CD14-positive monocyte (primary cell): ENCODE measurements at regions not wholly inside any gene's neighbourhood (a gene's known extent, or its start where the extent isn't known, plus 50 kb on each side); places are given as distances from the start of the nearest gene placed in this dataset.

Experiments used
- DNase-seq, 3 donors: peaks; one replicate each; pipeline ENCODE4 v3.0.0-alpha.2; 2011 to 2022
- H2AFZ ChIP-seq: 2 replicates; pipeline ENCODE4 v1.6.0; 2012; ENCODE audit warnings: mild to moderate bottlenecking, low read depth, low read length, inconsistent platforms; ENCODE audit not compliant: insufficient read depth, poor library complexity, severe bottlenecking
- H3K27ac ChIP-seq, 2 donors: 1 replicate in 1 of 2; 2 replicates in 1 of 2; pipeline ENCODE4 v1.5.1; 2012 to 2013; ENCODE audit warnings: low read length in 2 of 2, control low read depth in 1 of 2, inconsistent platforms in 1 of 2, low read depth in 1 of 2, mild to moderate bottlenecking in 1 of 2
- H3K27me3 ChIP-seq, 2 donors: one replicate each; pipeline versions ENCODE4 v1.6.0 to v1.6.1; 2011 to 2013; ENCODE audit warnings: low read length in 2 of 2; ENCODE audit not compliant: control insufficient read depth in 2 of 2, insufficient read depth in 2 of 2
- H3K36me3 ChIP-seq, 2 donors: replicated peaks in 1 of 2; 1 replicate in 1 of 2; 2 replicates in 1 of 2; pipeline versions ENCODE4 v1.5.1 to v1.6.1; 2012 to 2013; ENCODE audit warnings: low read length in 2 of 2, control low read depth in 1 of 2, inconsistent platforms in 1 of 2, mild to moderate bottlenecking in 1 of 2; ENCODE audit not compliant: insufficient read depth in 2 of 2, control insufficient read depth in 1 of 2
- H3K4me1 ChIP-seq, 2 donors: 1 replicate in 1 of 2; 2 replicates in 1 of 2; pipeline versions ENCODE4 v1.5.1 to v1.6.1; 2012 to 2013; ENCODE audit warnings: low read length in 2 of 2, control low read depth in 1 of 2, inconsistent platforms in 1 of 2, mild to moderate bottlenecking in 1 of 2, moderate library complexity in 1 of 2; ENCODE audit not compliant: insufficient read depth in 2 of 2, control insufficient read depth in 1 of 2
- H3K4me2 ChIP-seq: replicated peaks from 2 replicates; pipeline ENCODE3; 2012; ENCODE audit warnings: low read length, moderate library complexity, mild to moderate bottlenecking; ENCODE audit not compliant: poor library complexity, severe bottlenecking; ENCODE audit errors: extremely low read depth
- H3K4me3 ChIP-seq, 3 experiments: fragments of 200-600 bp in 1 of 3; sonication (generic) in 1 of 3; replicated peaks in 1 of 3; 1 replicate in 2 of 3; 2 replicates in 1 of 3; pipeline ENCODE4 v1.5.1; 2011 to 2013; ENCODE audit warnings: low read length in 3 of 3, mild to moderate bottlenecking in 3 of 3, control low read depth in 2 of 3, low read depth in 2 of 3, inconsistent platforms in 1 of 3, moderate library complexity in 1 of 3
- H3K79me2 ChIP-seq: 2 replicates; pipeline ENCODE4 v1.6.0; 2012; ENCODE audit warnings: mild to moderate bottlenecking, control low read depth, inconsistent platforms, low read length, moderate library complexity; ENCODE audit not compliant: insufficient read depth
- H3K9ac ChIP-seq: 2 replicates; pipeline ENCODE4 v1.6.0; 2017; ENCODE audit warnings: low read length, mild to moderate bottlenecking; ENCODE audit not compliant: insufficient read depth, poor library complexity, severe bottlenecking
- H3K9me3 ChIP-seq, 2 donors: replicated peaks in 1 of 2; 1 replicate in 1 of 2; 2 replicates in 1 of 2; pipeline versions ENCODE4 v1.5.1 to v1.6.1; 2012 to 2013; ENCODE audit warnings: low read length in 2 of 2, control low read depth in 1 of 2; ENCODE audit not compliant: control insufficient read depth in 1 of 2, insufficient read depth in 1 of 2
- H4K20me1 ChIP-seq: 2 replicates; pipeline ENCODE4 v1.6.0; 2012; ENCODE audit warnings: mild to moderate bottlenecking, low read length, control low read depth, moderate library complexity; ENCODE audit not compliant: insufficient read depth
- H3K27ac Mint-ChIP-seq, 7 donors: one replicate each; pipeline ENCODE4 v1.8.0; 2020; ENCODE audit warnings: mild to moderate bottlenecking in 7 of 7, mixed read lengths in 7 of 7, moderate library complexity in 6 of 7, inconsistent platforms in 2 of 7
- H3K27me3 Mint-ChIP-seq, 3 donors: one replicate each; pipeline ENCODE4 v1.8.0; 2021 to 2022; ENCODE audit warnings: low read depth in 3 of 3, mild to moderate bottlenecking in 3 of 3, mixed read lengths in 3 of 3, moderate library complexity in 3 of 3, inconsistent platforms in 1 of 3
- H3K36me3 Mint-ChIP-seq, 2 donors: one replicate each; pipeline ENCODE4 v1.8.0; 2020; ENCODE audit warnings: mixed read lengths in 2 of 2, inconsistent platforms in 1 of 2, mild to moderate bottlenecking in 1 of 2
- H3K4me1 Mint-ChIP-seq: one replicate; pipeline ENCODE4 v1.8.0; 2020; ENCODE audit warnings: mild to moderate bottlenecking, mixed read lengths
- H3K4me3 Mint-ChIP-seq, 2 donors: one replicate each; pipeline ENCODE4 v1.8.0; 2020; ENCODE audit warnings: mild to moderate bottlenecking in 2 of 2, mixed read lengths in 2 of 2, moderate library complexity in 1 of 2
- H3K9me3 Mint-ChIP-seq, 7 donors: one replicate each; pipeline ENCODE4 v1.8.0; 2020 to 2022; ENCODE audit warnings: mixed read lengths in 7 of 7, mild to moderate bottlenecking in 6 of 7, moderate library complexity in 6 of 7, inconsistent platforms in 2 of 7
- CTCF ChIP-seq: fragments of 200-600 bp; IDR thresholded peaks from one replicate; pipeline ENCODE4 v1.8.0; 2022; ENCODE audit warnings: antibody characterized with exemption, mild to moderate bottlenecking
- WGBS: methylation state at CpG from one replicate; pipeline ENCODE4 v1.1.5; 2013; ENCODE audit warnings: missing lambda C conversion rate; ENCODE audit not compliant: insufficient coverage; 5-methylcytosine and 5-hydroxymethylcytosine counted together
- intact Hi-C, 2 donors: fragments of 100-400 bp; cut with micrococcal nuclease; formaldehyde crosslinking; loops; one replicate each; pipeline versions ENCODE4 v1.15.0 to v1.15.1; 2023

GRCh38 chr5:4208537-4208936, 612.9 kb downstream of the IRX1 start:
- H3K36me3 Mint-ChIP-seq, result no peaks in the 10 kb centered on the region

GRCh38 chr5:4208996-4209395, 613.4 kb downstream of the IRX1 start:
- H2AFZ ChIP-seq, result no peak overlapping the region
- Mint-ChIP-seq H3K4me1 (no peaks in the 10 kb centered on the region), H3K27ac (peak overlapping the region in 1 of 7 donors; percentile 33), H3K36me3 (no peaks in the 10 kb centered on the region), H3K9me3 (peaks cover 6 to 21% (median 10%) of the 10 kb centered on the region in 7 donors), H3K4me3 (no peak overlapping the region), H3K27me3 (peaks cover 0 to 5% (median 2%) of the 10 kb centered on the region in 3 donors)
- no peaks in the 10 kb centered on the region for H3K79me2 ChIP-seq
- H3K4me1 ChIP-seq, result no peaks in the 10 kb centered on the region
- H3K36me3 ChIP-seq, result no peaks in the 10 kb centered on the region
- H3K27me3 ChIP-seq, result no peaks in the 10 kb centered on the region
- no peak overlapping the region for H3K4me2 ChIP-seq
- H3K9ac ChIP-seq, result no peak overlapping the region
- 95% methylated on average over 5 of the region's 5 CpGs for WGBS
- no peaks in the 10 kb centered on the region for H4K20me1 ChIP-seq
- intact Hi-C loops, result no loop called here
- no peak overlapping the region for H3K4me3 ChIP-seq
- H3K27ac ChIP-seq, result no peak overlapping the region
- no peak for TF ChIP-seq CTCF
- peaks cover 0 to 7% of the 10 kb centered on the region in 2 donors for H3K9me3 ChIP-seq
- no peak for DNase-seq

More at GRCh38 chr5:4208537-4208936, 612.9 kb downstream of the IRX1 start:
- peaks cover 0 to 5% (median 2%) of the 10 kb centered on the region in 3 donors for H3K27me3 Mint-ChIP-seq
- no peak overlapping the region for H3K9ac ChIP-seq
- no peak overlapping the region for H3K27ac ChIP-seq
- no peak overlapping the region for H3K4me3 ChIP-seq
- H3K36me3 ChIP-seq, result no peaks in the 10 kb centered on the region
- H3K27me3 ChIP-seq, result no peaks in the 10 kb centered on the region
- no peaks in the 10 kb centered on the region for H3K4me1 Mint-ChIP-seq
- H3K9me3 Mint-ChIP-seq, result peaks cover 6 to 21% (median 10%) of the 10 kb centered on the region in 7 donors
- DNase-seq, result no peak
- no peak overlapping the region for H3K4me3 Mint-ChIP-seq
- H3K4me2 ChIP-seq, result no peak overlapping the region
- H3K79me2 ChIP-seq, result no peaks in the 10 kb centered on the region
- H3K4me1 ChIP-seq, result no peaks in the 10 kb centered on the region
- TF ChIP-seq CTCF, result no peak
- intact Hi-C loops, result no loop called here
- no peaks in the 10 kb centered on the region for H4K20me1 ChIP-seq
- H2AFZ ChIP-seq, result no peak overlapping the region
- peaks cover 0 to 7% of the 10 kb centered on the region in 2 donors for H3K9me3 ChIP-seq
- 100% methylated on average over 2 of the region's 2 CpGs for WGBS
- H3K27ac Mint-ChIP-seq, result no peak overlapping the region
